ENCODE measurements at regions not wholly inside any gene's neighbourhood (a gene's known extent, or its start where the extent isn't known, plus 50 kb on each side); places are given as distances from the start of the nearest gene placed in this dataset.
"Not testable (repeated sequence)": the region's sequence is repeated elsewhere in the genome, so short reads cannot be mapped to it uniquely, and the experiment has no call there.

GRCh38 chr14:27267876-27268275 lies 670.0 kb upstream of the NOVA1 start:
- no peak for DNase-seq

GRCh38 chr14:27270716-27271115 lies 672.9 kb upstream of the NOVA1 start:
- no peak for DNase-seq

- no peak for DNase-seq
Measured at GRCh38 chr14:27278341-27278740, 680.5 kb upstream of the NOVA1 start.

- no peak for DNase-seq
Measured at GRCh38 chr14:27305441-27305945, 707.7 kb upstream of the NOVA1 start.

GRCh38 chr14:27312730-27313129 lies 714.9 kb upstream of the NOVA1 start:
- not testable (repeated sequence) for DNase-seq

- no peak for DNase-seq
Measured at GRCh38 chr14:27314231-27314630, 716.4 kb upstream of the NOVA1 start.

- DNase-seq: no peak
Measured at GRCh38 chr14:27315477-27315876, 717.6 kb upstream of the NOVA1 start.

GRCh38 chr14:27315947-27316346 lies 718.1 kb upstream of the NOVA1 start:
- no peak for DNase-seq

- DNase-seq: no peak
Measured at GRCh38 chr14:27318774-27319420, 721.1 kb upstream of the NOVA1 start.

- DNase-seq: no peak
Measured at GRCh38 chr14:27320261-27320660, 722.4 kb upstream of the NOVA1 start.

GRCh38 chr14:27327095-27327494 lies 729.3 kb upstream of the NOVA1 start:
- DNase-seq: no peak

GRCh38 chr14:27338012-27338411 lies 740.2 kb upstream of the NOVA1 start:
- DNase-seq: no peak

GRCh38 chr14:27363036-27363435 lies 765.2 kb upstream of the NOVA1 start:
- not testable (repeated sequence) for DNase-seq

- DNase-seq: no peak
Measured at GRCh38 chr14:27366596-27366995, 768.8 kb upstream of the NOVA1 start.

- no peak for DNase-seq
Measured at GRCh38 chr14:27367345-27367744, 769.5 kb upstream of the NOVA1 start.

- DNase-seq: no peak
Measured at GRCh38 chr14:27370074-27370473, 772.2 kb upstream of the NOVA1 start.

GRCh38 chr14:27370775-27371174 lies 772.9 kb upstream of the NOVA1 start:
- DNase-seq: no peak

- no peak for DNase-seq
Measured at GRCh38 chr14:27371209-27371608, 773.4 kb upstream of the NOVA1 start.

GRCh38 chr14:27371868-27372267 lies 774.0 kb upstream of the NOVA1 start:
- no peak for DNase-seq

GRCh38 chr14:27372771-27373170 lies 774.9 kb upstream of the NOVA1 start:
- DNase-seq: no peak

GRCh38 chr14:27384124-27384523 lies 786.3 kb upstream of the NOVA1 start:
- DNase-seq: no peak

GRCh38 chr14:27386391-27386790 lies 788.6 kb upstream of the NOVA1 start:
- DNase-seq: no peak

GRCh38 chr14:27387463-27387862 lies 789.6 kb upstream of the NOVA1 start:
- DNase-seq: no peak

- no peak for DNase-seq
Measured at GRCh38 chr14:27389402-27389801, 791.6 kb upstream of the NOVA1 start.

GRCh38 chr14:27390155-27390554 lies 792.3 kb upstream of the NOVA1 start:
- DNase-seq: no peak

All from NCI-H1930 (cell line).